ENCODE measurements at regions not wholly inside any gene's neighbourhood (a gene's known extent, or its start where the extent isn't known, plus 50 kb on each side); places are given as distances from the start of the nearest gene placed in this dataset.

DNA sequence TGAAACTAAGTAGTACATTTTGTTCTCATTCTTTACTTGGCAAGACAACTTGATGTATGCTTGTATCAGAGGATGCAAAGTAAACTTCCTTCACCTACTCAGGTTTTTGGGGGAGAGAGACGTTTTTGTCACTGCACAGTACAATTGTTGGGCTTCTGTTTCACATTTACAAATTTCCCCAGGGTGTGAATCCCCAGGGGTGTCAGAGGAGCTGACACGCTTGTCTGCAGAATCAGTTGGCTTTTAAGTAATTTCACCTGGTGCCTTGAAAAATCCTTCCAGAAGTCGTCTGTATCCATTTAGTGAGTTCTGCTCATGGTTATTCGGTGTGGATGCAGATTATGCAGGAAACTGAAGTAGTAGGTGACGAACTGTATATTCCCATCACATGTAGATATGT is 1227.7 kb upstream of the CELF2 start:
- TF ChIP-seq, protein P1, sequence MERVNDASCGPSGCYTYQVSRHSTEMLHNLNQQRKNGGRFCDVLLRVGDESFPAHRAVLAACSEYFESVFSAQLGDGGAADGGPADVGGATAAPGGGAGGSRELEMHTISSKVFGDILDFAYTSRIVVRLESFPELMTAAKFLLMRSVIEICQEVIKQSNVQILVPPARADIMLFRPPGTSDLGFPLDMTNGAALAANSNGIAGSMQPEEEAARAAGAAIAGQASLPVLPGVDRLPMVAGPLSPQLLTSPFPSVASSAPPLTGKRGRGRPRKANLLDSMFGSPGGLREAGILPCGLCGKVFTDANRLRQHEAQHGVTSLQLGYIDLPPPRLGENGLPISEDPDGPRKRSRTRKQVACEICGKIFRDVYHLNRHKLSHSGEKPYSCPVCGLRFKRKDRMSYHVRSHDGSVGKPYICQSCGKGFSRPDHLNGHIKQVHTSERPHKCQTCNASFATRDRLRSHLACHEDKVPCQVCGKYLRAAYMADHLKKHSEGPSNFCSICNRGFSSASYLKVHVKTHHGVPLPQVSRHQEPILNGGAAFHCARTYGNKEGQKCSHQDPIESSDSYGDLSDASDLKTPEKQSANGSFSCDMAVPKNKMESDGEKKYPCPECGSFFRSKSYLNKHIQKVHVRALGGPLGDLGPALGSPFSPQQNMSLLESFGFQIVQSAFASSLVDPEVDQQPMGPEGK (CRISPR knock-in tag; IDR thresholded peaks at IDR 0.05; ENCODE audit: borderline replicate concordance) = no peak
- TF ChIP-seq ARNTL (CRISPR knock-in tag; IDR thresholded peaks at IDR 0.05; ENCODE audit: borderline replicate concordance, low read depth) (no peak), SNAI2 (CRISPR knock-in tag; IDR thresholded peaks at IDR 0.05) (no peak), RARB (CRISPR knock-in tag; IDR thresholded peaks at IDR 0.05) (no peak)
- TF ChIP-seq, protein P2, sequence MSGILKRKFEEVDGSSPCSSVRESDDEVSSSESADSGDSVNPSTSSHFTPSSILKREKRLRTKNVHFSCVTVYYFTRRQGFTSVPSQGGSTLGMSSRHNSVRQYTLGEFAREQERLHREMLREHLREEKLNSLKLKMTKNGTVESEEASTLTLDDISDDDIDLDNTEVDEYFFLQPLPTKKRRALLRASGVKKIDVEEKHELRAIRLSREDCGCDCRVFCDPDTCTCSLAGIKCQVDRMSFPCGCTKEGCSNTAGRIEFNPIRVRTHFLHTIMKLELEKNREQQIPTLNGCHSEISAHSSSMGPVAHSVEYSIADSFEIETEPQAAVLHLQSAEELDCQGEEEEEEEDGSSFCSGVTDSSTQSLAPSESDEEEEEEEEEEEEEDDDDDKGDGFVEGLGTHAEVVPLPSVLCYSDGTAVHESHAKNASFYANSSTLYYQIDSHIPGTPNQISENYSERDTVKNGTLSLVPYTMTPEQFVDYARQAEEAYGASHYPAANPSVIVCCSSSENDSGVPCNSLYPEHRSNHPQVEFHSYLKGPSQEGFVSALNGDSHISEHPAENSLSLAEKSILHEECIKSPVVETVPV (CRISPR knock-in tag; IDR thresholded peaks at IDR 0.05) = no peak
